Stimulated activated CD4-positive, alpha-beta T cell treated with anti-CD3 and anti-CD28 coated beads, Interleukin-2, amount 100 ng/mL, for 48 hours (primary cell): ENCODE measurements at regions not wholly inside any gene's neighbourhood (a gene's known extent, or its start where the extent isn't known, plus 50 kb on each side); places are given as distances from the start of the nearest gene placed in this dataset.
A peak's percentile ranks its signal among the peaks of the same experiment; 100 is the strongest.

ENCODE experiments used
- DNase-seq, 2 donors: peaks; one replicate each; pipeline ENCODE4 v3.0.0-alpha.2; 2020

GRCh38 chr3:193780810-193781478 is 187.9 kb downstream of the OPA1 start:
- DNase-seq: peak; percentile 10 to 30

- DNase-seq: no peak
Measured at GRCh38 chr3:193782276-193782647, 189.3 kb downstream of the OPA1 start.

GRCh38 chr3:193782747-193783146 is 189.7 kb downstream of the OPA1 start:
- no peak for DNase-seq

GRCh38 chr3:193783166-193783896 is 190.3 kb downstream of the OPA1 start:
- no peak for DNase-seq

GRCh38 chr3:193784822-193785221 is 191.8 kb downstream of the OPA1 start:
- no peak for DNase-seq

- no peak for DNase-seq
Measured at GRCh38 chr3:193787496-193787870, 194.5 kb downstream of the OPA1 start.

GRCh38 chr3:193788189-193788991 is 195.4 kb downstream of the OPA1 start:
- DNase-seq: peak; percentile 9 to 17

GRCh38 chr3:193789455-193789854 is 196.4 kb downstream of the OPA1 start:
- no peak for DNase-seq

GRCh38 chr3:193790086-193790990 is 197.3 kb downstream of the OPA1 start:
- no peak for DNase-seq

- no peak for DNase-seq
Measured at GRCh38 chr3:193791041-193792032, 198.3 kb downstream of the OPA1 start.

- DNase-seq: no peak
Measured at GRCh38 chr3:193793123-193793522, 200.1 kb downstream of the OPA1 start.

- no peak for DNase-seq
Measured at GRCh38 chr3:193794002-193794881, 201.2 kb downstream of the OPA1 start.

- no peak for DNase-seq
Measured at GRCh38 chr3:193795062-193795690, 202.2 kb downstream of the OPA1 start.

- DNase-seq: no peak
Measured at GRCh38 chr3:193796089-193796488, 203.1 kb downstream of the OPA1 start.

- DNase-seq: no peak
Measured at GRCh38 chr3:193797566-193797965, 204.6 kb downstream of the OPA1 start.

- DNase-seq: no peak
Measured at GRCh38 chr3:193798051-193798450, 205.0 kb downstream of the OPA1 start.

- DNase-seq: no peak
Measured at GRCh38 chr3:193800138-193801043, 207.4 kb downstream of the OPA1 start.

GRCh38 chr3:193801097-193801496 is 208.1 kb downstream of the OPA1 start:
- no peak for DNase-seq

GRCh38 chr3:193803288-193803687 is 210.3 kb downstream of the OPA1 start:
- no peak for DNase-seq
